Hematopoietic multipotent progenitor cell treated with erythropoietin and hydrocortisone succinate and interleukin-3 and kit ligand, for 8 days (in vitro differentiated cells): ENCODE measurements at regions not wholly inside any gene's neighbourhood (a gene's known extent, or its start where the extent isn't known, plus 50 kb on each side); places are given as distances from the start of the nearest gene placed in this dataset.

Experiments used
- DNase-seq: peaks from one replicate; pipeline ENCODE4 v3.0.0-alpha.2; 2015

GRCh38 chr3:28109829-28110228 is 131.6 kb upstream of the CMC1 start:
- DNase-seq, result no peak

- no peak for DNase-seq
Measured at GRCh38 chr3:28110869-28111268, 130.6 kb upstream of the CMC1 start.

GRCh38 chr3:28114893-28115292 is 126.5 kb upstream of the CMC1 start:
- DNase-seq, result no peak

- no peak for DNase-seq
Measured at GRCh38 chr3:28115316-28115715, 126.1 kb upstream of the CMC1 start.

- DNase-seq, result no peak
Measured at GRCh38 chr3:28117598-28117997, 123.8 kb upstream of the CMC1 start.

GRCh38 chr3:28118087-28118486 is 123.3 kb upstream of the CMC1 start:
- DNase-seq, result no peak

GRCh38 chr3:28122227-28122626 is 119.2 kb upstream of the CMC1 start:
- no peak for DNase-seq

- no peak for DNase-seq
Measured at GRCh38 chr3:28124882-28125281, 116.5 kb upstream of the CMC1 start.

- DNase-seq, result no peak
Measured at GRCh38 chr3:28125342-28125741, 116.1 kb upstream of the CMC1 start.

- no peak for DNase-seq
Measured at GRCh38 chr3:28130836-28131235, 110.6 kb upstream of the CMC1 start.

GRCh38 chr3:28132941-28133340 is 108.5 kb upstream of the CMC1 start:
- no peak for DNase-seq

GRCh38 chr3:28134198-28134597 is 107.2 kb upstream of the CMC1 start:
- no peak for DNase-seq

- DNase-seq, result no peak
Measured at GRCh38 chr3:28134792-28135375, 106.5 kb upstream of the CMC1 start.

GRCh38 chr3:28136607-28137216 is 104.7 kb upstream of the CMC1 start:
- no peak for DNase-seq

GRCh38 chr3:28138043-28138610 is 103.3 kb upstream of the CMC1 start:
- DNase-seq, result no peak

- DNase-seq, result no peak
Measured at GRCh38 chr3:28139288-28139687, 102.1 kb upstream of the CMC1 start.

- DNase-seq, result no peak
Measured at GRCh38 chr3:28139967-28140634, 101.3 kb upstream of the CMC1 start.

GRCh38 chr3:28140664-28141063 is 100.8 kb upstream of the CMC1 start:
- DNase-seq, result no peak

GRCh38 chr3:28149960-28150359 is 91.5 kb upstream of the CMC1 start:
- no peak for DNase-seq

- DNase-seq, result no peak
Measured at GRCh38 chr3:28150465-28151206, 90.8 kb upstream of the CMC1 start.

GRCh38 chr3:28151207-28151550 is 90.2 kb upstream of the CMC1 start:
- no peak for DNase-seq

- DNase-seq, result no peak
Measured at GRCh38 chr3:28151608-28152228, 89.7 kb upstream of the CMC1 start.

GRCh38 chr3:28155631-28156030 is 85.8 kb upstream of the CMC1 start:
- DNase-seq, result no peak
